ENCODE measurements at regions not wholly inside any gene's neighbourhood (a gene's known extent, or its start where the extent isn't known, plus 50 kb on each side); places are given as distances from the start of the nearest gene placed in this dataset.

- H3K4me3 ChIP-seq: no peak overlapping the region
- no peaks in the 10 kb centered on the region for H3K9me3 ChIP-seq
- ATAC-seq (no peak), DNase-seq (no peak)
- H3K27me3 ChIP-seq: no peaks in the 10 kb centered on the region
- no peak for TF ChIP-seq CTCF (IDR thresholded peaks at IDR 0.05)
- intact Hi-C loops (cut with DNase I): no loop called here
- no peaks in the 10 kb centered on the region for H3K4me1 ChIP-seq
- H3K27ac ChIP-seq: no peak overlapping the region
- H3K36me3 ChIP-seq: no peaks in the 10 kb centered on the region
Measured at GRCh38 chr12:87922736-87923135, 106.5 kb downstream of the C12orf50 start.

DNA sequence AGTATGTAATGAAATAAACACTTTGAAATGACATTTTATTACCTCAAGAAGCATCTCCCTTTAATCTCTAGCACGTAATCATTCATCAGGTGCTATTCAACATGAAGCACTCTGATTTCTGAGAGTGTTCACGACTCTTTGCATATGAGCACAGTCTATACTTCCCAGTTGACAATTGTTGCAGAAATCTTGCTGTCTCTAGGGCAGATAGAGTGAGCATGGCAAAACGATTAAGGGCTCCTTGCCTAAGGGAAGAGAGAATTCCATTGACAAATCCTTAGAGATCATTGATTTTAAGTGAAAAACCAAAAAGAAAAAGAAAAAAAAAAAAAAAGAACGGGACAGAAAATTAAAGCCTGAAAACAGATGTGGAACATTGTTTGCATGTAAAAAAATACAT is 107.6 kb downstream of the C12orf50 start:
- Histone ChIP-seq H3K4me3 (no peak overlapping the region), H3K9me3 (no peaks in the 10 kb centered on the region), H3K36me3 (no peaks in the 10 kb centered on the region), H3K27ac (no peak overlapping the region), H3K27me3 (no peaks in the 10 kb centered on the region), H3K4me1 (no peaks in the 10 kb centered on the region)
- intact Hi-C loops (cut with DNase I): no loop called here
- no peak for DNase-seq
- no peak for ATAC-seq
- TF ChIP-seq CTCF (IDR thresholded peaks at IDR 0.05): no peak

- Histone ChIP-seq H3K4me3 (no peak overlapping the region), H3K27ac (no peak overlapping the region), H3K27me3 (no peaks in the 10 kb centered on the region), H3K4me1 (no peaks in the 10 kb centered on the region), H3K9me3 (no peaks in the 10 kb centered on the region), H3K36me3 (no peaks in the 10 kb centered on the region)
- DNase-seq (no peak), ATAC-seq (no peak)
- intact Hi-C loops (cut with DNase I): no loop called here
- no peak for TF ChIP-seq CTCF (IDR thresholded peaks at IDR 0.05)
Measured at GRCh38 chr12:87920139-87920538, 109.1 kb downstream of the C12orf50 start.

GRCh38 chr12:87901457-87901856 is 127.7 kb downstream of the C12orf50 start:
- ATAC-seq (no peak), DNase-seq (no peak)
- no peaks in the 10 kb centered on the region for H3K27me3 ChIP-seq
- H3K36me3 ChIP-seq: no peaks in the 10 kb centered on the region
- H3K4me3 ChIP-seq: no peak overlapping the region
- no peaks in the 10 kb centered on the region for H3K9me3 ChIP-seq
- H3K4me1 ChIP-seq: no peaks in the 10 kb centered on the region
- TF ChIP-seq CTCF (IDR thresholded peaks at IDR 0.05): no peak
- intact Hi-C loops (cut with DNase I): no loop called here
- H3K27ac ChIP-seq: no peak overlapping the region

- no peak overlapping the region for H3K27ac ChIP-seq
- no peak for DNase-seq
Measured at GRCh38 chr12:87897662-87898061, 131.5 kb downstream of the C12orf50 start.

More at GRCh38 chr12:87897662-87898061, 131.5 kb downstream of the C12orf50 start:
- H3K9me3 ChIP-seq: no peaks in the 10 kb centered on the region
- H3K4me3 ChIP-seq: no peak overlapping the region
- H3K4me1 ChIP-seq: no peaks in the 10 kb centered on the region
- intact Hi-C loops (cut with DNase I): no loop called here
- ATAC-seq: no peak
- no peaks in the 10 kb centered on the region for H3K27me3 ChIP-seq
- TF ChIP-seq CTCF (IDR thresholded peaks at IDR 0.05): no peak
- H3K36me3 ChIP-seq: no peaks in the 10 kb centered on the region

All from upper lobe of right lung (tissue), 1 donor.